CD8-positive, alpha-beta memory T cell (primary cell): ENCODE measurements at regions not wholly inside any gene's neighbourhood (a gene's known extent, or its start where the extent isn't known, plus 50 kb on each side); places are given as distances from the start of the nearest gene placed in this dataset.

ENCODE experiments used
- CTCF ChIA-PET: fragments of 350-600 bp; sonication (Branson Sonifier 250); formaldehyde crosslinking; loops from one replicate; lab custom pipeline; 2021; ENCODE audit warnings: antibody characterized with exemption; lab: Charles Lee
- POLR2A ChIA-PET: fragments of 350-600 bp; sonication (Branson Sonifier 250); formaldehyde crosslinking; loops from one replicate; lab custom pipeline; 2021; ENCODE audit warnings: antibody characterized with exemption; lab: Charles Lee
- DNase-seq, 5 donors: peaks; one replicate each; pipeline versions ENCODE4 v3.0.0 to v3.0.0-alpha.2; 2020 to 2022; ENCODE audit warnings: mixed read lengths in 1 of 5
- H3K27ac ChIP-seq: one replicate; pipeline ENCODE4 v1.7.0; 2013; ENCODE audit warnings: low read depth, mild to moderate bottlenecking, low read length, moderate library complexity
- H3K27me3 ChIP-seq: 2 replicates; pipeline ENCODE4 v1.7.0; 2013; ENCODE audit warnings: low read length, mild to moderate bottlenecking; ENCODE audit not compliant: insufficient read depth, poor library complexity, severe bottlenecking
- H3K36me3 ChIP-seq: 2 replicates; pipeline ENCODE4 v1.7.0; 2013; ENCODE audit warnings: mild to moderate bottlenecking, low read length, moderate library complexity; ENCODE audit not compliant: insufficient read depth
- H3K4me1 ChIP-seq: 2 replicates; pipeline ENCODE4 v1.7.0; 2013; ENCODE audit warnings: mild to moderate bottlenecking, low read length, moderate library complexity; ENCODE audit not compliant: insufficient read depth
- H3K4me3 ChIP-seq: 2 replicates; pipeline ENCODE4 v1.7.0; 2013; ENCODE audit warnings: mild to moderate bottlenecking, low read length
- H3K9me3 ChIP-seq: 2 replicates; pipeline ENCODE4 v1.7.0; 2013; ENCODE audit warnings: mild to moderate bottlenecking, low read length
- H3K27ac Mint-ChIP-seq, 8 donors: one replicate each; pipeline ENCODE4 v1.8.0; 2020 to 2021; ENCODE audit warnings: mixed read lengths in 8 of 8, mild to moderate bottlenecking in 6 of 8, inconsistent platforms in 3 of 8, moderate library complexity in 3 of 8
- H3K27me3 Mint-ChIP-seq, 2 donors: one replicate each; pipeline ENCODE4 v1.8.0; 2020 to 2021; ENCODE audit warnings: mixed read lengths in 2 of 2, mild to moderate bottlenecking in 1 of 2, moderate library complexity in 1 of 2
- H3K36me3 Mint-ChIP-seq, 3 donors: one replicate each; pipeline ENCODE4 v1.8.0; 2020 to 2021; ENCODE audit warnings: mixed read lengths in 3 of 3, inconsistent platforms in 1 of 3, mild to moderate bottlenecking in 1 of 3
- H3K4me1 Mint-ChIP-seq, 3 donors: one replicate each; pipeline ENCODE4 v1.8.0; 2020 to 2021; ENCODE audit warnings: mixed read lengths in 3 of 3, inconsistent platforms in 1 of 3, mild to moderate bottlenecking in 1 of 3
- H3K4me3 Mint-ChIP-seq, 7 donors: one replicate each; pipeline ENCODE4 v1.8.0; 2020 to 2021; ENCODE audit warnings: mixed read lengths in 7 of 7, mild to moderate bottlenecking in 6 of 7, moderate library complexity in 4 of 7, inconsistent platforms in 2 of 7
- H3K9me3 Mint-ChIP-seq, 5 donors: one replicate each; pipeline ENCODE4 v1.8.0; 2020 to 2022; ENCODE audit warnings: mixed read lengths in 5 of 5, mild to moderate bottlenecking in 3 of 5, moderate library complexity in 2 of 5, inconsistent platforms in 1 of 5

DNA sequence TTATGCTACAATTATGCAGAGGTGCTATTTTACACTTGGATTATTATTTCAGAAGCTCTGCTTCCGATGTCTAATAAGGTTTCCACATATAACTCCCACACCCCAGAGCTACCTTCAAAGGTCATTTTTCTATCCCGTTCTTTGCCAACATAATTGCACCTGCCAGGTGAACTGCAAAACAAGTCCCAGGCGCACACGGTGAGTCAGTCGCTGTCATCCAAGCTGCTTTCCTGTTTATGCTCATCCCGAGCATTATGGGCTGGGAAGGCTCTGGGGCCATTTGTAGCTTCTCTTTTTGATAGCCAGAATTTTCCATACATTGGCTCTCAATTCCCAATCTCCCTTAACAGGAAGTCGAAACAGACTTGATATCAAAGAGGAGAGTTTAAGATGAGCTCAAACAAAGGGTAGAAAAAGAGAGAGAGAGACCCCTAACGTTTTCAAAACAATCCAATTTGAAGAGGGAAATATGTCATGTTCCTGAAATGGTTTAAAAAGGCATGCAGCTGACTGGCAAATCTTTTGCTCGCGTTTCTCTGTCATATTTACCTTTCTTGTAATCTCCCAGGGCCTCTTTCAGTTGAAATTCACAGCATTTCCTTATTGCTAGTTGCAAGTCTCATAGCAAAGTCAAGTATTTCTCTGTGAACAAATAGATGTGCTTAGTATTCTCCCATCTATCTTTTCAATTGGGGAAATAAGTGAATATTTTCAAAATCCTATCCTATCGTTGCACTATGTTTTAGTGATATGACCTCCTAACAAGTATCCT is 815.9 kb downstream of the KCNA4 start:
- no peaks in the 10 kb centered on the region for H3K4me1 ChIP-seq
- Mint-ChIP-seq H3K36me3 (no peaks in the 10 kb centered on the region), H3K27ac (no peak overlapping the region), H3K9me3 (peaks cover 2 to 9% (median 5%) of the 10 kb centered on the region in 5 donors), H3K27me3 (no peaks in the 10 kb centered on the region), H3K4me1 (no peaks in the 10 kb centered on the region), H3K4me3 (no peak overlapping the region)
- DNase-seq, result no peak
- H3K27me3 ChIP-seq, result no peaks in the 10 kb centered on the region
- no peak overlapping the region for H3K4me3 ChIP-seq
- ChIA-PET CTCF (no interaction called here), POLR2A (no interaction called here)
- no peak overlapping the region for H3K27ac ChIP-seq
- H3K9me3 ChIP-seq, result no peaks in the 10 kb centered on the region
- H3K36me3 ChIP-seq, result no peaks in the 10 kb centered on the region

DNA sequence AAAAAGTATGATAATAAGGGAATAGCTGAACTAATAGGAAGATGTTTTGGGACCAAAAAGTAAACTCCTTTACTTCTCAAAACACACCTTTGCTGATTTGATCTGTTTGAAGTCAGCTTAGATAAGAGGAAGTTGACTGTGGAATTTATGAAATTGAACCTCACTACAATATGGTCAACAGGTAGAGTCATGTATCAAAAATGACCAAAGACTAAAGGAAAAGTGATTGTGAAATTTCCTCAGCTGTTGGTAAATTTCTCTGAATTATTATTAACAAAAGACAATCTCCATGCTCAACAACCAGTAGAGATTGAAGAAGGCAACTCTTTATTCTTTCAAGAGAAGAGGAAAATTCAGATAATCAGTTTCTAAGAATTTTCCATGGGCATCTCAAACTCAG is 826.5 kb downstream of the KCNA4 start:
- ChIA-PET CTCF (no interaction called here), POLR2A (no interaction called here)
- no peaks in the 10 kb centered on the region for H3K4me1 Mint-ChIP-seq
- Histone ChIP-seq H3K27me3 (no peaks in the 10 kb centered on the region), H3K4me1 (no peaks in the 10 kb centered on the region), H3K4me3 (no peak overlapping the region), H3K36me3 (no peaks in the 10 kb centered on the region), H3K27ac (no peak overlapping the region), H3K9me3 (no peaks in the 10 kb centered on the region)
- no peak overlapping the region for H3K27ac Mint-ChIP-seq
- H3K4me3 Mint-ChIP-seq, result no peak overlapping the region
- no peak for DNase-seq
- H3K9me3 Mint-ChIP-seq, result peaks cover 7 to 24% (median 10%) of the 10 kb centered on the region in 5 donors
- no peaks in the 10 kb centered on the region for H3K36me3 Mint-ChIP-seq
- no peaks in the 10 kb centered on the region for H3K27me3 Mint-ChIP-seq

- Mint-ChIP-seq H3K27ac (no peak overlapping the region), H3K27me3 (no peaks in the 10 kb centered on the region), H3K4me3 (no peak overlapping the region), H3K9me3 (peaks cover 6 to 31% (median 7%) of the 10 kb centered on the region in 5 donors), H3K4me1 (no peaks in the 10 kb centered on the region), H3K36me3 (no peaks in the 10 kb centered on the region)
- POLR2A ChIA-PET, result no interaction called here
- DNase-seq, result no peak
- H3K27me3 ChIP-seq, result no peaks in the 10 kb centered on the region
- no peak overlapping the region for H3K27ac ChIP-seq
- no peaks in the 10 kb centered on the region for H3K36me3 ChIP-seq
- no peak overlapping the region for H3K4me3 ChIP-seq
- no peaks in the 10 kb centered on the region for H3K4me1 ChIP-seq
- no peaks in the 10 kb centered on the region for H3K9me3 ChIP-seq
- CTCF ChIA-PET, result no interaction called here
These were observed 829.6 kb downstream of the KCNA4 start for GRCh38 chr11:29187215-29187614.

GRCh38 chr11:29184939-29185890 is 831.6 kb downstream of the KCNA4 start:
- H3K4me1 ChIP-seq, result no peaks in the 10 kb centered on the region
- ChIA-PET POLR2A (no interaction called here), CTCF (no interaction called here)
- Mint-ChIP-seq H3K9me3 (peaks cover 6 to 37% (median 13%) of the 10 kb centered on the region in 5 donors), H3K27ac (no peak overlapping the region), H3K36me3 (no peaks in the 10 kb centered on the region), H3K4me3 (no peak overlapping the region), H3K27me3 (no peaks in the 10 kb centered on the region), H3K4me1 (no peaks in the 10 kb centered on the region)
- no peaks in the 10 kb centered on the region for H3K9me3 ChIP-seq
- H3K27ac ChIP-seq, result no peak overlapping the region
- H3K36me3 ChIP-seq, result no peaks in the 10 kb centered on the region
- no peaks in the 10 kb centered on the region for H3K27me3 ChIP-seq
- H3K4me3 ChIP-seq, result no peak overlapping the region
- no peak for DNase-seq

- ChIA-PET POLR2A (no interaction called here), CTCF (no interaction called here)
- H3K4me3 ChIP-seq, result no peak overlapping the region
- DNase-seq, result no peak
- H3K27me3 Mint-ChIP-seq, result no peaks in the 10 kb centered on the region
- H3K4me1 ChIP-seq, result no peaks in the 10 kb centered on the region
- no peaks in the 10 kb centered on the region for H3K36me3 ChIP-seq
- H3K27ac ChIP-seq, result no peak overlapping the region
- H3K36me3 Mint-ChIP-seq, result no peaks in the 10 kb centered on the region
- H3K4me3 Mint-ChIP-seq, result no peak overlapping the region
- H3K27ac Mint-ChIP-seq, result no peak overlapping the region
- no peaks in the 10 kb centered on the region for H3K9me3 ChIP-seq
- peaks cover 6 to 37% (median 13%) of the 10 kb centered on the region in 5 donors for H3K9me3 Mint-ChIP-seq
- no peaks in the 10 kb centered on the region for H3K27me3 ChIP-seq
- H3K4me1 Mint-ChIP-seq, result no peaks in the 10 kb centered on the region
These were observed 833.5 kb downstream of the KCNA4 start for GRCh38 chr11:29183301-29183700.

- DNase-seq, result no peak
- H3K27ac ChIP-seq, result no peak overlapping the region
- POLR2A ChIA-PET, result no interaction called here
- no peak overlapping the region for H3K4me3 ChIP-seq
- H3K36me3 ChIP-seq, result no peaks in the 10 kb centered on the region
- CTCF ChIA-PET, result no interaction called here
- Mint-ChIP-seq H3K4me1 (no peaks in the 10 kb centered on the region), H3K36me3 (no peaks in the 10 kb centered on the region), H3K27me3 (no peaks in the 10 kb centered on the region), H3K4me3 (no peak overlapping the region), H3K27ac (no peak overlapping the region), H3K9me3 (peaks cover 0 to 29% (median 4%) of the 10 kb centered on the region in 5 donors)
- no peaks in the 10 kb centered on the region for H3K9me3 ChIP-seq
- no peaks in the 10 kb centered on the region for H3K27me3 ChIP-seq
- H3K4me1 ChIP-seq, result no peaks in the 10 kb centered on the region
These were observed 843.2 kb downstream of the KCNA4 start for GRCh38 chr11:29173660-29174062.

DNA sequence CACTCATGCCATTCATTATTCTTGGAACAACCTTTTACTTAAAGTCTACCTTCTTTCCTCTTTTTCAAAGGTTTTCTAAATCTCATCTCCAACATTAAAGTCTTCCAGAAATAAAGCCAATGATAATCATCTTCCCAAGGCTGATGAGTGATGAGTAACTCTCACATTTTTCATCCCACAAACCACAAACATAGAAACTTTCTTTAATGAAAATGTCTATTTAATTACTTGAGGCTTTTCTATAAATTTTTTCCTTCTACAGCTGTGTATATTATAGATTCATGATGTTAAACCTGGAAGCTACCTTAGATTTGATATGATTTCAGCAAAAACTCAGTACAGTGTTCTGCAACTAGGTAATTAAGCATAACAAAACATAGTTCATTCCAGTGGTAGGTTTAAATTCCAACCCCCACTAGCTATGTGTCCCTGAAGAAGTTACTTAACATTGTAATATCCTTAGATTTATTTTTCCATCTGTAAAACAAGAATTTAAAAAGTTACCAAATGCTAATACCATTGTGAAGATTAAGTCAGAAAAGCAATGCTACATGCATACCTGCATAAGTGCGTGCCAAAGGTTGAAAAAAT is 845.4 kb downstream of the KCNA4 start:
- Mint-ChIP-seq H3K27me3 (no peaks in the 10 kb centered on the region), H3K36me3 (no peaks in the 10 kb centered on the region), H3K4me3 (no peak overlapping the region), H3K27ac (no peak overlapping the region), H3K9me3 (peaks cover 1 to 37% (median 4%) of the 10 kb centered on the region in 5 donors), H3K4me1 (no peaks in the 10 kb centered on the region)
- DNase-seq, result no peak
- ChIA-PET CTCF (no interaction called here), POLR2A (no interaction called here)
- no peak overlapping the region for H3K27ac ChIP-seq
- H3K27me3 ChIP-seq, result no peaks in the 10 kb centered on the region
- H3K4me1 ChIP-seq, result no peaks in the 10 kb centered on the region
- no peak overlapping the region for H3K4me3 ChIP-seq
- H3K9me3 ChIP-seq, result no peaks in the 10 kb centered on the region
- H3K36me3 ChIP-seq, result no peaks in the 10 kb centered on the region

DNA sequence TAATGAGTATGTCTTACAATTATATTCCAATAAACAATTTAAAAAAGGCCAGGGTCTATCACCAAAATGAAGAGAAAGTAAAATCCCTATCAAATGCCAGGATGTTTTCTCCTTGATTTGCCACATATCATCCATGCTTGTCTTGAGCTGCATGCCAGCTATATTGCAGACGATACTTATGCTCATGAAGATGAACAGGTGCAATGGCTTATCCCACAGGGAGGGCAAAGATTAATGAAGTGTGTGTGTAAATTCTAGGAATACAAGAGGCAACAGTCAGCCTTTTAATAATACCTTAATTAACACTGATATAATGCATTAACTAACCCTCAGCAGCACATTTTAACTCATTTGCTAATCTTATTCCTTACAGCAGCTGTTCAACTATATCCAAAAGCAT is 850.5 kb downstream of the KCNA4 start:
- Histone ChIP-seq H3K27me3 (no peaks in the 10 kb centered on the region), H3K27ac (no peak overlapping the region), H3K4me1 (no peaks in the 10 kb centered on the region), H3K4me3 (no peak overlapping the region), H3K36me3 (no peaks in the 10 kb centered on the region), H3K9me3 (no peaks in the 10 kb centered on the region)
- no peaks in the 10 kb centered on the region for H3K36me3 Mint-ChIP-seq
- no peak for DNase-seq
- H3K4me1 Mint-ChIP-seq, result no peaks in the 10 kb centered on the region
- peaks cover 3 to 35% (median 5%) of the 10 kb centered on the region in 5 donors for H3K9me3 Mint-ChIP-seq
- no peaks in the 10 kb centered on the region for H3K27me3 Mint-ChIP-seq
- no peak overlapping the region for H3K27ac Mint-ChIP-seq
- ChIA-PET POLR2A (no interaction called here), CTCF (no interaction called here)
- H3K4me3 Mint-ChIP-seq, result no peak overlapping the region
